MG63 (cell line): ENCODE measurements at regions not wholly inside any gene's neighbourhood (a gene's known extent, or its start where the extent isn't known, plus 50 kb on each side); places are given as distances from the start of the nearest gene placed in this dataset.
"Not testable (repeated sequence)": the region's sequence is repeated elsewhere in the genome, so short reads cannot be mapped to it uniquely, and the experiment has no call there.

Experiments used
- DNase-seq: peaks from one replicate; pipeline ENCODE4 v3.0.0-alpha.2; 2020
- H3K27me3 ChIP-seq: fragments of 250-450 bp; sonication (Bioruptor Pico); 2 replicates; pipeline ENCODE4 v1.5.1; 2020; ENCODE audit warnings: mild to moderate bottlenecking, moderate library complexity
- H3K36me3 ChIP-seq: fragments of 250-450 bp; sonication (Bioruptor Pico); 2 replicates; pipeline ENCODE4 v1.5.1; 2020; ENCODE audit warnings: mild to moderate bottlenecking, moderate library complexity
- H3K4me3 ChIP-seq: fragments of 250-450 bp; sonication (Bioruptor Pico); 2 replicates; pipeline ENCODE4 v1.5.1; 2020; ENCODE audit warnings: mild to moderate bottlenecking, moderate library complexity
- H3K9me3 ChIP-seq: fragments of 250-450 bp; sonication (Bioruptor Pico); 2 replicates; pipeline ENCODE4 v1.5.1; 2020; ENCODE audit warnings: mild to moderate bottlenecking, moderate library complexity

DNA sequence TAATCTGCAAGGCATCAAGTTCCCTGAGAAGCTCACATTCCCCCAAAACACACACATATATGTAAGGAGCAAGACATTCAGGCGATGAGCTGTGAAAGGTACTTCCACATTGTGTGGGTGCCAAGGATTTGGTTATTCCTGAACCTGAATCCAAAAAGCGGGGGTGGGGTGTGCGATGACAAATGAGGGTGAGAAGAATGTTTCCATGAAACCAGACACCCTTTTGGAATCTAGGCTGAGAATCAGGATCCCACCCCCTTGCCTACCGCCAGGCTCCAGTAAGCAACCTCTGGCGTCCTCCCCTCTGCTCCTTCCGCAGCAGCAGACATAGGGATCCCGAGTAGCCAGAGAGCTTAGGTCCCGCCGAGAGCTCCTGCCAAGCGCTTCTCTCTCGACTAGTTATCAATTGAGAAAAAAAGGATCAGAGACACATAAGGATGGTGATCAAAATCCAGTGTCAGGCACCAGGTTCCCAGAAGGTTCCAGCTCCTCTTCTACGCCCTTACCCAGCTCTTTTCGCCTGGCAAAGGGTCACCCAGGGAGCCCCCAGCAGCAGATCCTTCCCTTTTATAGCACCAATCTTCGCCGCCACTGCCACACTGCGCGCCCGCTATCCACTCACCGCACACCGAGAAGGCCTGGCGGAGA is 191.1 kb downstream of the USP22 start:
- DNase-seq = peak; percentile 51
- not testable (repeated sequence) for H3K36me3 ChIP-seq, H3K9me3 ChIP-seq
- Histone ChIP-seq H3K27me3 (peaks cover 41% of the 10 kb centered on the region), H3K4me3 (peak overlapping the region; percentile 24; the same call in 1 of the 2 replicates)

- Histone ChIP-seq H3K36me3 (no peaks in the 10 kb centered on the region), H3K4me3 (peak overlapping the region; percentile 24; the same call in 1 of the 2 replicates), H3K27me3 (peaks cover 41% of the 10 kb centered on the region), H3K9me3 (no peaks in the 10 kb centered on the region)
- peak; percentile 37 for DNase-seq
Measured at GRCh38 chr17:20852239-20852989, 190.4 kb downstream of the USP22 start.

DNA sequence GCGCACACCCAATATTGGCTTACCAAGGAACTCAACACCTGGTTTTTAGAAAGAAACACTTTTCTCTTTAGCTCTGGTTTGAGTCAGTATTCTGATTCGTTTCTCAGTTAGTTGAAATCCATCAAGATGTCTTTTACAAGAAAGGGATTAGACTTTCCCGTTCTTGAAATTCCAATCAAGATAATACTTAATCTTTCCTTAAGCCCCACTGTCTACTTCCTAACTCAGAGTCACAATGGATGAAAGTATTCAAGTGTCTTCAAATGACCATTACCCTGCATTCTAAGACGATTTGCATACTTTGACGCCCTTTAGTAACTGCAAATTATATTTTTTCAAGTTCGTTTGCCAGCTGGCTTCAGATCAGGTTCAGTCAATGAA is 189.8 kb downstream of the USP22 start:
- Histone ChIP-seq H3K36me3 (no peaks in the 10 kb centered on the region), H3K4me3 (no peak overlapping the region), H3K27me3 (peaks cover 41% of the 10 kb centered on the region), H3K9me3 (no peaks in the 10 kb centered on the region)
- no peak for DNase-seq

DNA sequence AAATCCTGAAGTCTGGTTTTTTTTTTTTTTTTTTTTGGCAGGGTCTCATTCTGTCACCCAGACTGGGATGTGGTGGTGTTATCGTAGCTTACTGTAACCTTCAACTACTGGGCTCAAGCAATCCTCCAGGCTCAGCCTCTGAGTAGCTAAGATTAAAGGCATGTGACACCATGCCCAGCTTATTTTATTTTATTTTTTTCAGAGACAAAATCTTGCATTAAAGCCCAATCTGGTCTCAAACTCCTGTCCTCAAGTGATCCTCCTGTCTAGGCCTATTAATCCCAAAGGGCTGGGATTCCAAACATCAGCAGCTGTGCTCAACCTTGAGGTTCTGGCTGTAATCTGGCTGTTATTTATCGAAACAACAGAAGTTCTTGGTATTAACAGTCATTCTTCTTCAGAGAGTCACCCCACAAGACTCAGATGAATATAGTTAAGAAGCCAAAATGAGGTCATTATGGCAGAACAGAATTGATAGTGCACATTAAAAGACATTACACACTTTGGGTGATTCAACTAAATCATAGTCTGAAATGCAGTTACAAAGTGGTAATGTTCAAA is 186.8 kb downstream of the USP22 start:
- not testable (repeated sequence) for H3K36me3 ChIP-seq, H3K9me3 ChIP-seq, DNase-seq, H3K4me3 ChIP-seq
- H3K27me3 ChIP-seq = peaks cover 29% of the 10 kb centered on the region

GRCh38 chr17:20866444-20867209 is 176.2 kb downstream of the USP22 start:
- H3K4me3 ChIP-seq, H3K27me3 ChIP-seq, DNase-seq, H3K9me3 ChIP-seq, H3K36me3 ChIP-seq: not testable (repeated sequence)

GRCh38 chr17:20867436-20867937 is 175.3 kb downstream of the USP22 start:
- not testable (repeated sequence) for H3K9me3 ChIP-seq, H3K4me3 ChIP-seq, DNase-seq, H3K27me3 ChIP-seq, H3K36me3 ChIP-seq

DNA sequence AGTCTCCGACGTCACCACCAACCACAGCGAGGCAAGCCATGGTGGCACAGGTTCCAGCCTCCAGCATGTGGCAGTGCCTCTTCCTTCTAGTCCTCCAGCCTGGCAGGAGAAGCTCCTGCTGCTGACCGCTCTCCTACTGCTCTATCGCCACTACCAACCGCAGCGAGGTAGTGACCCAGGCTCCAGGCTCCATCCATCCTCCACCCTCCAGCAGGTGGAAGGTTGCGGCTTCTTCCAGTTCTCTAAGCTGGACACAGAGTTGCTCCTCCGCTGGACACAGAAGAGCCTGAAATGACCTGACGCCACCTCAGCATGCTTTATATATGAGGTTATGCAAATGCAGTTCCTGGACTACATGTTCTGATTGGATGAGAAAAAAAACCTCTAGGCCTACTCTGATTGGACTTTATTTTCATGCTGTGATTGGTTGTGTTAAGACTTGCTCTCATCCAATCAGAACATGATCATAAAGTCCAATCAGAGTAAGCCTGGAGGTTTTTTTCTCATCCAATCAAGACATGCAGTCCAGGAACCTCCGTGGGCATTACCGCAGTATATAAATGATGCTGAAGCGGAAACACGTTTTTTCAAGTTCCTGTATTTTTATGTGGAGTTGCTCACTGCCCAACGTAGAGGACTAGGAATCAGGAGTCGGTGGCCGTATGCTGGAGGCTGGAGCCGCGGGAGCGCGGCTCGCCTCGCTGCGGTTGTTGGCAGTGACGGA is 174.7 kb downstream of the USP22 start:
- DNase-seq, H3K27me3 ChIP-seq, H3K9me3 ChIP-seq, H3K36me3 ChIP-seq: not testable (repeated sequence)
- H3K4me3 ChIP-seq = peak overlapping the region; percentile 44

GRCh38 chr17:20868662-20869007 is 174.2 kb downstream of the USP22 start:
- DNase-seq, H3K27me3 ChIP-seq, H3K9me3 ChIP-seq, H3K36me3 ChIP-seq: not testable (repeated sequence)
- H3K4me3 ChIP-seq = peak overlapping the region; percentile 44

DNA sequence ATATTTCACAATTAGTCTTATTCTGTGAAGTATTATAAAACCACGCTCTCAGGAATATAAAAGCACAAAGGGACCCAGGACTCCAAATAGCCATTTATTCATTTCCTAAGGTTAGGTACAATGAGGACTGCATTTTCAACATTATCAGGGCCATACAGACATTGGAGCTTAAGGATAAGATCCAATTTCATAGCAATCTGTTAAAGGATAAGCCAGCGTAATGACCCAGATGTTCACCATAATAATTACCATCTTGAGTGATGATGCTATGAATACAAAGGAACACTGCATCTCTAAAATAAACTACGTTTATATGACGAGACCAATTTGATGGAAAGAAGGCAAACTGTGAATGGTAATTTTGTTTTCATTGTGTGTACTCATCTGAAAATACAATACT is 169.6 kb downstream of the USP22 start:
- H3K4me3 ChIP-seq, H3K9me3 ChIP-seq, DNase-seq, H3K36me3 ChIP-seq, H3K27me3 ChIP-seq: not testable (repeated sequence)

DNA sequence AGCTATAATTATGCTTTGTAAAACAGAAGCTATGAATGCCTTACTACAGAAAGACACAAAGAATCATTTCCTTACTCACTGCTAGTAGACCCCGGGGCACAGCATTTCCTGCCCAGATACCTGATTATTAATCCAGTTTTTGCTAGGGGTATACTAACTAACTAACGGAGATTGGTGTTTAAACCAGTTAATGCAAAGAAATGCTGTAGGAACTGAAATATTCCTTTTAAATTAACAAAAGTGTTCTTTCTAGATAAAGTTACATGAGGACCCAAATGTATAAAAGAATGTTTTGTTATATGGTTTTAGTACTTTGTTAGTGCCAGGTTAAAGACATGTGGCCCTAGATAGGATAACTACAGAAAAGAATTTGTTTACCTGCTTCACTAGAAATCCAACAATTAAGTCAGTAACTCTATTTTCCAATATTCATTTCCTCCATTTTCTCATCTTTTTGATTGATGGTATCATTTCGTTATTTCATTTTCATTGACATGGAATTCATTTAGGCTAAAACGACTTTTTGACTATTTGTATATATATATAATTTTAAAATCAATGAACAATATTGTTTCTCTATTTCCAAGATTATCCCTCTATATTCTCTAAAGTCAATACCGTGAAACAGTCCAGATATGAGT is 169.0 kb downstream of the USP22 start:
- not testable (repeated sequence) for DNase-seq, H3K36me3 ChIP-seq, H3K9me3 ChIP-seq, H3K27me3 ChIP-seq, H3K4me3 ChIP-seq

DNA sequence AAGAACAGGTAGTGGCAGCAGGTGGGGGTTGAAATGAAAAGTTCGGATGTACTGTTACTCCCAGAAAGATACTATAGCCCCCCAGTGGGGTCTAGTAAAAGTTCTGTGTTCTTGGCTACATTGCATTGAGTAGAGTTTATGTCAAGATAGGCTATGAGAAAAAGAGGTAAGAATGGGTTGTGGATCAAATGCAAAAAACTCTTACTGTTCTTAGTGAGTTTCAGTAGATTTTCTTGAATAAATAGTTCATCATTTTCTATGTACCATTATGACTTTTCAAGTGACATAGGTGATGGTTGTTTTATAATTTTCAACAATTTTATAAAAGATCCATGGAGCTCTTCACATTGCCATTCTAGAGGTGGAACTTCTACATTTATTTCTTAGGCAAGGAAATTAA is 165.4 kb downstream of the USP22 start:
- not testable (repeated sequence) for H3K4me3 ChIP-seq, H3K27me3 ChIP-seq, H3K9me3 ChIP-seq, H3K36me3 ChIP-seq, DNase-seq

GRCh38 chr17:20890338-20890737 is 152.5 kb downstream of the USP22 start:
- no peaks in the 10 kb centered on the region for H3K36me3 ChIP-seq
- DNase-seq = no peak
- no peaks in the 10 kb centered on the region for H3K27me3 ChIP-seq
- no peaks in the 10 kb centered on the region for H3K9me3 ChIP-seq
- H3K4me3 ChIP-seq = no peak overlapping the region

- DNase-seq, H3K36me3 ChIP-seq, H3K27me3 ChIP-seq, H3K9me3 ChIP-seq, H3K4me3 ChIP-seq: not testable (repeated sequence)
Measured at GRCh38 chr17:20895426-20895825, 147.4 kb downstream of the USP22 start.

DNA sequence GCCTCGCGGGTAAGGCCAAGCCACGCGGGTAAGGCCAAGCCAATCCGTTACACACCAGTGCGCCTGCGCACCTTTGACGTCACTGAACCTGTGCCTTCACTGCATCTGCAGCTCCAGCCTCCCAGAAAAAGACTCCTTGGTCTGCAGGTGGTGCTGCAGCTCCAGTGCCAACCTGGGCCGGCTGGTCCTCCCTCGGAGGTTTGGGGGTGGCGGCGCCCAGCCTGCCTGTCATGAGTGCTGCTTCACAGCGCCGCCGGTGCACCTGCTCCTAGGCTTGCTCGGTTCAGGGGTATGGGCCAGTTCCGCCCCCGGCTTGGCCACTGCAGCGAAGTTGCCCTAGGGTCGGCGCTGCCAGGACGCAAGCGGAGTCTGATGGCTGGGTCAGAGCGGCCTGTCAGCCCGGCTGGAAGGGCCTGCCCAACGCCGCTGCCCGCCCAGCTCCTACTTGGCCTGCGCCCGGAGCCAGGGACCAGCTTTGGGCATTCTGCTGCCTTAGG is 146.6 kb downstream of the USP22 start:
- no peak for DNase-seq
- H3K4me3 ChIP-seq = no peak overlapping the region
- no peaks in the 10 kb centered on the region for H3K36me3 ChIP-seq
- H3K9me3 ChIP-seq = no peaks in the 10 kb centered on the region
- no peaks in the 10 kb centered on the region for H3K27me3 ChIP-seq

- H3K9me3 ChIP-seq, H3K27me3 ChIP-seq, H3K4me3 ChIP-seq, H3K36me3 ChIP-seq, DNase-seq: not testable (repeated sequence)
Measured at GRCh38 chr17:20898726-20899125, 144.1 kb downstream of the USP22 start.

DNA sequence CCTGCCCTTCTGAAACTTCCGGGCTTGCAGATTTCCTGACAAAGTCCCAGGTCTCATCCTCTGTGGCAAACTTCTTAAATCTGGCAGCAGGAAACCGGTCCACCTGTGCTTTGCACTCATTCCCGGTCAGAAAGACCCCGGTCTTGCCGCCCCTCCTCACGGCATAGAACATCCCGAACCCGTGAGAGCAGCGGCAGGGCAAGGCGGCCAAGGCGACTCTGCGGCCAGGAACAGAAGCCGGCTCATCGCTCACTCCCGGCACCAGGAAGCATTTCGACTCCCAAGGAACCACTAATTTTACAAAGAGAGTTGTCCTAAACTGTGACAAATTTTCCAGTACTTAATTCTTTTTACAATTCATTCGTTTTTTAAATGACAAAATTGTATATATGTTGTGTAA is 140.3 kb downstream of the USP22 start:
- not testable (repeated sequence) for H3K27me3 ChIP-seq, H3K9me3 ChIP-seq, H3K4me3 ChIP-seq, H3K36me3 ChIP-seq, DNase-seq
